ENCODE measurements at regions not wholly inside any gene's neighbourhood (a gene's known extent, or its start where the extent isn't known, plus 50 kb on each side); places are given as distances from the start of the nearest gene placed in this dataset.

DNA sequence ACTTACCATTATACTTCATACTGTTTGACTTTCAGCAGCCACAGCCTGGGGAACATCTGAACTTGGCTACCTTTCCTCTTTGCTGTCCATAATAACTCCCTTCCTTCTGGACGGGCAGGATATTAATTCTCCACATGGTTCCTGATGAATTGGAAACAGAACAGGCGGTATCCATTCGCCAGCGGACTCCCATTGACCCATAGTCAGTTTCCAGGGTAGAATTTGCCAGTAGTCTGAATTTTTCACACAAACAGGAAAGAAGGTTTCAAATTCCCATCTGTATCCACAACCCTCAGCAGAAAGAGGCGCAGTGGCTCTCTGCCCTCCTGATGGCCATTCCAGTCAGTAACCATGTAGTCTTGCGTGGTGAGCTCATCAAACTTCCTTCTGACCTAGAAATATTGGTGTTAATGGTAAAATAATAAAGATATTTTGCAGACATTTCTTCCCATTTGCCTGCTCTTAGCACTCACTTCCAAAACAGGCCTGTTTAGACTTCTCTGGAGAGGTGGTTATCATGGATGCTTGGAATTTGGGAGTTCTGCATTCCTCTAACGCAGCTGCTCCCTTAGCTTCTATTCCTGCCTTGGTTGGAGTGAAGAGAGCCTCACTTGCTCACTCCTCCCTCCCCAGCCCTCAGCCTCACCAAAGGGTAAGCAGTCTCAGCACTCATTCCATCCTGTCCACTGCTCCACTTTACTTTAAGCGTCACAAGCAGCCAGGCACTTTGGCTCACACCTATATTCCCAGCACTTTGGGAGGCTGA, 75.0 kb upstream of the OXGR1 start:
- H3K4me3 ChIP-seq (ENCODE audit: low read depth, poor library complexity, severe bottlenecking), result no peak overlapping the region
- TF ChIP-seq, protein P1, sequence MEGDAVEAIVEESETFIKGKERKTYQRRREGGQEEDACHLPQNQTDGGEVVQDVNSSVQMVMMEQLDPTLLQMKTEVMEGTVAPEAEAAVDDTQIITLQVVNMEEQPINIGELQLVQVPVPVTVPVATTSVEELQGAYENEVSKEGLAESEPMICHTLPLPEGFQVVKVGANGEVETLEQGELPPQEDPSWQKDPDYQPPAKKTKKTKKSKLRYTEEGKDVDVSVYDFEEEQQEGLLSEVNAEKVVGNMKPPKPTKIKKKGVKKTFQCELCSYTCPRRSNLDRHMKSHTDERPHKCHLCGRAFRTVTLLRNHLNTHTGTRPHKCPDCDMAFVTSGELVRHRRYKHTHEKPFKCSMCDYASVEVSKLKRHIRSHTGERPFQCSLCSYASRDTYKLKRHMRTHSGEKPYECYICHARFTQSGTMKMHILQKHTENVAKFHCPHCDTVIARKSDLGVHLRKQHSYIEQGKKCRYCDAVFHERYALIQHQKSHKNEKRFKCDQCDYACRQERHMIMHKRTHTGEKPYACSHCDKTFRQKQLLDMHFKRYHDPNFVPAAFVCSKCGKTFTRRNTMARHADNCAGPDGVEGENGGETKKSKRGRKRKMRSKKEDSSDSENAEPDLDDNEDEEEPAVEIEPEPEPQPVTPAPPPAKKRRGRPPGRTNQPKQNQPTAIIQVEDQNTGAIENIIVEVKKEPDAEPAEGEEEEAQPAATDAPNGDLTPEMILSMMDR (IDR thresholded peaks at IDR 0.05), result no peak
- no peak for DNase-seq (ENCODE audit: low spot score in 2 of 2)
- 77 to 78% methylated on average over 8 of the region's 8 CpGs for WGBS, 2 donors
- intact Hi-C loops (cut with DNase I; ENCODE audit: low total_unique reads), result no loop called here

DNA sequence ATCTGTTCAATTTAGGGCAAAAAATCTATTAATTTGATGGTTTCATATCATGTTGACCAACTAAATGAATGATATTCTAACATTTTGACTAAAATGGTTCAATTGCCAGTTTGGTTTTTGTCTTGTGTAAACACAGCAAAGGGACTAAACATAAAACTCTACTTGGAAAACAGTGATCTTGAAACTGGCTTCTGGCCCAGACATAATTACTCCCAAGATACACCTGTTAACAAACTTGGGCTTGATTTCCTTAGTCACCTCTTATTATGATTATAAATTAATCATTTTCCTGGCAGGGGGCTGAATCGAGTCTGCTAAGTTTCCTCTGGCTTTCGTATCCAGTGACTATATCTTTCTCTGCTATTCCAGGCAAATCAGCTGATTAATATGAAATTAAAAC, 78.0 kb upstream of the OXGR1 start:
- DNase-seq (ENCODE audit: low spot score in 2 of 2), result no peak
- intact Hi-C loops (cut with DNase I; ENCODE audit: low total_unique reads), result no loop called here
- H3K4me3 ChIP-seq (ENCODE audit: low read depth, poor library complexity, severe bottlenecking), result no peak overlapping the region
- 43 to 50% methylated on average over 2 of the region's 2 CpGs for WGBS, 2 donors
- no peak for TF ChIP-seq POLR2A (IDR thresholded peaks at IDR 0.05)
- TF ChIP-seq, protein P1 (IDR thresholded peaks at IDR 0.05), result no peak

DNA sequence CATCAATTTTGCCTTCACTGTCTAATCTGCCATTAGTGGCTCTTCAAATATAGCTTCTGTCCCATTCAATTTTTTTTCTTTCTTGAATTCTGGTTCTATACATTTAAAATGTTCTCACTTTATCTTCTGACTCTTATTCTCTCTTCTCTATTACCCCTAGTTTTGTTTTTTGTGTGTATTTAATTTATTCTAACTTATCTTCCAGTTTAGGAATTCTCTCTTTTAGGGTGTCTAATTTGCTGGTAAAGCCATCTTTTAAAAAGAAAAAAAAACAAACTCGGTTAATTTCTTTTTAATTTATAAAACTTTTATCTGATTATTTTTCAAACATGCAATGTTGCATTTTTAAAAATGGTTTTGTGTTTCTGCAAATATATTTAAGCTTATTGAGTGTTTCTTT, 80.3 kb upstream of the OXGR1 start:
- intact Hi-C loops (cut with DNase I; ENCODE audit: low total_unique reads), result no loop called here
- 74 to 88% methylated on average over 1 of the region's 1 CpG for WGBS, 2 donors
- no peak overlapping the region for H3K4me3 ChIP-seq (ENCODE audit: low read depth, poor library complexity, severe bottlenecking)
- TF ChIP-seq, protein P1 (IDR thresholded peaks at IDR 0.05), result no peak
- no peak for TF ChIP-seq POLR2A (IDR thresholded peaks at IDR 0.05)
- DNase-seq (ENCODE audit: low spot score in 2 of 2), result no peak

DNA sequence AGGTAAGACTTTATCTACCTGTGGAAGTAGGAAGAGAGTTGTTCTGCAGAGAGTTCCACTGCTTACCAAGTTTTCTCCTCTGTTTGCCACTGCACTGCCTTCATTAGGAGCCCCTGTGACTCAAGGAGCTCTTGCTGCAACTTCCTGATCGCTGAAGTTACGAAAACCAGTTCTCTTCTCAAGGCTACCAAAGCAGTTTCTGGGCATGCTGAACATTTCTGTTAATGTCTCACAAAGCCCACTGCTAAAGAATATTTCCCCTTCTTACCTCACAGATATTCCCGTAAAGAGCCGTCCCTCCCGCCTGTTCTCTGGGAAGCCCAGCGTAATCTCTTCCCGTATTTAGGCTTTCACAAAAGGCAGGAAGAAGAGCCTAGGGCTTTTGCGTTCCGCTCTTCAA, 82.6 kb upstream of the OXGR1 start:
- intact Hi-C loops (cut with DNase I; ENCODE audit: low total_unique reads), result no loop called here
- no peak overlapping the region for H3K4me3 ChIP-seq (ENCODE audit: low read depth, poor library complexity, severe bottlenecking)
- 72 to 76% methylated on average over 9 of the region's 9 CpGs for WGBS, 2 donors
- TF ChIP-seq, protein P1 (IDR thresholded peaks at IDR 0.05), result no peak
- no peak for TF ChIP-seq POLR2A (IDR thresholded peaks at IDR 0.05)
- DNase-seq (ENCODE audit: low spot score in 2 of 2), result no peak

DNA sequence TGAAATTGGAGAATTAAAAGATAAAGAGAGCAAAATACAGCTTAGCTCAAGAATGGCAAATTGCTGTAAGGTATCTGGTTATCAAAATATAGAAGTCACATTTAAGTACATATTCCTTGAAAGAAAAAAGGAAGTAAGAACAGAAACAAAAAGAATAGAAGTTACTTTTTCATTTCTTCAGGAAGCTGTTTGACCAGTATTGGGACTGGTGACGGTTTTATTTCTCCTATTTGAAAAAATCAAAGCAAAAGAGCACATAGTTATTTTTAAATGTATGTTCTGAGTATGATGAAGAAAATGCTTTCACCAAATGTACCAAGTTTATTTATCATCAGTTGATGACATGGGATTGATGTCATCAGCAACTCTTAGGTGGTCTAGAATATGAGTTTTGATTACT, 83.1 kb upstream of the OXGR1 start:
- 58 to 62% methylated on average over 1 of the region's 1 CpG for WGBS, 2 donors
- no peak for DNase-seq (ENCODE audit: low spot score in 2 of 2)
- intact Hi-C loops (cut with DNase I; ENCODE audit: low total_unique reads), result no loop called here
- TF ChIP-seq POLR2A (IDR thresholded peaks at IDR 0.05), result no peak
- TF ChIP-seq, protein P1 (IDR thresholded peaks at IDR 0.05), result no peak
- H3K4me3 ChIP-seq (ENCODE audit: low read depth, poor library complexity, severe bottlenecking), result no peak overlapping the region

DNA sequence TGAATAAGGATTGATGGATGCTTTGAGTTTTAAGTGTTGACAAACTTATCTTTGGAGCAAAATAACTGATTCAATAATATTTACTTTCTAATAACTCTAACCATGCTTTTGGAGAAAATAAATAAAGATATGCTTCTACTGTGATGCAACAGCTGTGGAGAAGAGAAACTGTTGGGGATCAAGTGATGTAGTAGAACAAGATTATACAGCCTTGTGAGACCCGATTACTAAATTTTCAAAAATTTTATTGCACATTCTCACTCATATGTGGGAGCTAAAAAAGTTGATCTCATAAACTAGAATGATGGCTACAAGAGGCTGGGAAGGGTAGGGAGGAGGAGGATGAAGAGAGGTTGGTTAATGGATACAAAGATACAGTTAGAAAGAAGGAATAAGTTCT, 85.5 kb upstream of the OXGR1 start:
- no peak for DNase-seq (ENCODE audit: low spot score in 2 of 2)
- intact Hi-C loops (cut with DNase I; ENCODE audit: low total_unique reads), result no loop called here
- 90% methylated on average over 1 of the region's 1 CpG for WGBS, 2 donors
- no peak overlapping the region for H3K4me3 ChIP-seq (ENCODE audit: low read depth, poor library complexity, severe bottlenecking)
- TF ChIP-seq, protein P1 (IDR thresholded peaks at IDR 0.05), result no peak
- TF ChIP-seq POLR2A (IDR thresholded peaks at IDR 0.05), result no peak

Data from lower leg skin (tissue), 4 donors.